CD4-positive, CD25-positive, alpha-beta regulatory T cell (primary cell): ENCODE measurements at regions not wholly inside any gene's neighbourhood (a gene's known extent, or its start where the extent isn't known, plus 50 kb on each side); places are given as distances from the start of the nearest gene placed in this dataset.

Source experiments
- ATAC-seq, 2 donors: fragments of 150-1000 bp; cut with Tn5 transposase; one replicate each; pipeline ENCODE4 v1.10.0; 2021; ENCODE audit warnings: low read depth in 2 of 2, moderate number of reproducible peaks in 2 of 2, moderate library complexity in 1 of 2
- DNase-seq, 3 donors: peaks; one replicate each; pipeline versions ENCODE4 v3.0.0 to v3.0.0-alpha.2; 2012 to 2022; ENCODE audit warnings: mixed read lengths in 1 of 3
- H3K27ac ChIP-seq: one replicate; pipeline ENCODE4 v1.7.0; 2013; ENCODE audit warnings: mild to moderate bottlenecking, low read length; ENCODE audit not compliant: insufficient read depth, poor library complexity, severe bottlenecking
- H3K27me3 ChIP-seq: one replicate; pipeline ENCODE4 v1.7.0; 2013; ENCODE audit warnings: low read length; ENCODE audit not compliant: control insufficient read depth, insufficient read depth
- H3K36me3 ChIP-seq: one replicate; pipeline ENCODE4 v1.7.0; 2013; ENCODE audit warnings: mild to moderate bottlenecking, low read length, moderate library complexity; ENCODE audit not compliant: control insufficient read depth, insufficient read depth
- H3K4me1 ChIP-seq: 2 replicates; pipeline ENCODE4 v1.7.0; 2013; ENCODE audit warnings: mild to moderate bottlenecking, low read length; ENCODE audit not compliant: insufficient read depth, control insufficient read depth, poor library complexity, severe bottlenecking
- H3K4me3 ChIP-seq: one replicate; pipeline ENCODE4 v1.7.0; 2013; ENCODE audit warnings: low read depth, mild to moderate bottlenecking, low read length, moderate library complexity
- H3K9me3 ChIP-seq, 2 experiments: 1 replicate in 1 of 2; 2 replicates in 1 of 2; pipeline ENCODE4 v1.7.0; 2013; ENCODE audit warnings: low read length in 2 of 2, mild to moderate bottlenecking in 1 of 2, moderate library complexity in 1 of 2; ENCODE audit not compliant: control insufficient read depth in 2 of 2
- H3K27ac Mint-ChIP-seq, 3 donors: one replicate each; pipeline ENCODE4 v1.8.0; 2020 to 2022; ENCODE audit warnings: mild to moderate bottlenecking in 3 of 3, mixed read lengths in 3 of 3, moderate library complexity in 2 of 3
- H3K27me3 Mint-ChIP-seq: one replicate; pipeline ENCODE4 v1.8.0; 2022; ENCODE audit warnings: mild to moderate bottlenecking, mixed read lengths
- H3K36me3 Mint-ChIP-seq: one replicate; pipeline ENCODE4 v1.8.0; 2020; ENCODE audit warnings: mixed read lengths
- H3K4me1 Mint-ChIP-seq, 4 donors: one replicate each; pipeline ENCODE4 v1.8.0; 2020 to 2022; ENCODE audit warnings: mixed read lengths in 4 of 4, mild to moderate bottlenecking in 1 of 4
- H3K4me3 Mint-ChIP-seq, 4 donors: one replicate each; pipeline ENCODE4 v1.8.0; 2020 to 2022; ENCODE audit warnings: mild to moderate bottlenecking in 4 of 4, mixed read lengths in 4 of 4, moderate library complexity in 3 of 4
- H3K9me3 Mint-ChIP-seq, 7 donors: one replicate each; pipeline ENCODE4 v1.8.0; 2020 to 2022; ENCODE audit warnings: mixed read lengths in 7 of 7, mild to moderate bottlenecking in 3 of 7, moderate library complexity in 2 of 7

DNA sequence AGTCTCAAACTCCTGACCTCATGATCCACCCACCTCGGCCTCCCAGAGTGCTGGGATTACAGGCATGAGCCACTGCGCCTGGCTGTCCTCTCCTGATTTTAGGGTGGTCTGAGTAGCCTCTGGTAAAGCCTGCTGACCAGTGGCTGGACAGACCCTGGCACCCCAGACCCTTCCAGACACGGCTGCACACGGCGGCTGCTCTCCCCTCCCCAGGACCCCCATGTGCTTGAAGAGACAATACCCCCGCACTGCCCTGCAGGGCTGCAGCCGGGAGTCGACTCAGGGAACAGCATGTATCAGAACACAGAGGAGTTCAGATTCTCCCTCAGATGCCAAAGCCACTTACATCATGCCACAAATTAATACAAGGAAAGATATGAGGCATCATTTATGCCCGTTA is 58.3 kb upstream of the CFAP46 start:
- Mint-ChIP-seq H3K4me3 (no peak overlapping the region), H3K4me1 (no peaks in the 10 kb centered on the region), H3K27ac (no peak overlapping the region), H3K36me3 (no peaks in the 10 kb centered on the region), H3K9me3 (peaks cover 0 to 2% (median 0%) of the 10 kb centered on the region in 7 donors), H3K27me3 (peaks cover 4% of the 10 kb centered on the region)
- no peaks in the 10 kb centered on the region for H3K9me3 ChIP-seq
- H3K27me3 ChIP-seq = no peaks in the 10 kb centered on the region
- DNase-seq (no peak), ATAC-seq (no peak)
- no peak overlapping the region for H3K27ac ChIP-seq
- H3K4me1 ChIP-seq = no peaks in the 10 kb centered on the region
- no peak overlapping the region for H3K4me3 ChIP-seq
- no peaks in the 10 kb centered on the region for H3K36me3 ChIP-seq

DNA sequence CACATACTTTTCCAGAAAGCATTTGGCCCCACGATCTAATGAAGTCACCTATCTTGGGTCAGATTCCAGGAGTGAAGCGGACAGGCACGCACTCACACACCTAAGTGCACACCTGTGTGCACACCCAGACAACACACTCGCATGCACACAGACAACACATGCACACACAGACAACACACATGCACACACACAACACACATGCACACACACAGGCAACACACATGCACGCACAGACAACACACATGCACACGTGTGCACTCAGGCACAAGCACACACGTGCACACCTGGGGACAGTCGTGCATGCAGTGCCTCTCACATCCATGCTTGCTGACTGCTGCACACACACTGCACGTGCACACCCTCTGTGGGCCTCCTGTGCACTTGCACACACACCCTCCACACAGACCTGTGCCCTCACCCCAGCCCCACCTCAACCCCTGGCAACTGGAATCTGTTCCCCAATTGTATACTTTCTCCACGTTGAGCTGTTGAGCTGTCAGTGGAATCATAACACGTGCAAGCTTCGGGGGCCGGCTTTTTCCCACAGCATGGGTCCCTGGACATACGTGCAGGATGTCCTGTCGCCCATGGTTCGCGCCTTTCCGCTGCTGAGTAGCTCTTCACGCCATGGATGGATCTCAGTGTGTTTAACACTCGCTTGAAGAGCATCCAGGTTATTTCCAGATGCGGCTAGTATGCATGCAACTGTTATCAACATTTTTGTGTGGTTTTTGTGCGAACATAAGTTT is 55.3 kb upstream of the CFAP46 start:
- Mint-ChIP-seq H3K27ac (no peak overlapping the region), H3K4me3 (no peak overlapping the region), H3K27me3 (peaks cover 4% of the 10 kb centered on the region), H3K36me3 (no peaks in the 10 kb centered on the region), H3K4me1 (peaks cover 0 to 2% (median 0%) of the 10 kb centered on the region in 4 donors), H3K9me3 (peaks cover 0 to 2% (median 0%) of the 10 kb centered on the region in 7 donors)
- H3K36me3 ChIP-seq = no peaks in the 10 kb centered on the region
- H3K27me3 ChIP-seq = no peaks in the 10 kb centered on the region
- no peak for ATAC-seq
- H3K9me3 ChIP-seq = no peaks in the 10 kb centered on the region
- H3K27ac ChIP-seq = no peak overlapping the region
- no peak for DNase-seq
- H3K4me3 ChIP-seq = no peak overlapping the region
- H3K4me1 ChIP-seq = no peaks in the 10 kb centered on the region

DNA sequence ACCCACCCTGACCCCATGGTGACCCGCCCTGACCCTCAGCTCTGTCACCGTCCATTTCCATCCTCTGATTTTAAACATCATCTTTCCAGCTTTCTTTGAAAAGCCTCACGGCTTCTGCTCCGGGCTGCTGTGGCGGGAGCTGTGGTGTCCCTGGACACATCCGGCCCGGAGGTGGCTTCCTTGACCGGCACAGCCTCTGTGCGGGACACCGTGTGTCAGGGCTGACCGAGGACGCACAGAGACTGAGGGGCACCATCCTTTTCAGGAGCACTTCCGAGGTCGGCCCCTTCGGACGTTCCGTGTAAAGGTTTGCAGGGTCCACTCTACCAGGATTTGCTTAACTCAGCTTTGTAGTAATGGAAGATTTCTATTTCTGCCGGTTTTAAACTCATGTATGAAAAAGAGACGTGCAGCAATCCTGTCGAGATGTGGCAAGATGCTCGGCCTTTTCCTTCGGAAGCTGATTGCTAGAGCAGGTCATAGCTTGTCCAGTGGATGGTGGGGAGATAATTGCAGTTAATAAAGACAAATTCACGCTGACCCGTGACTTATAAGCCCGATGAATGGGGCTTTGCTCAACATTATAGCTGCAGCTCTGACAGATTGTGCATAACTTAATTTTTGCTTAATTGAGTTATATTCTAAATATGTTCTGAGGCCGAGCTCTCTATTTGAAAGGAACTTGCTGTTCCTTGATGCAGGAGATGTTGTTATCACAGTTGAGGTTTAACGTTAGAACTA is 54.4 kb upstream of the CFAP46 start:
- no peaks in the 10 kb centered on the region for H3K27me3 Mint-ChIP-seq
- no peak overlapping the region for H3K27ac Mint-ChIP-seq
- no peaks in the 10 kb centered on the region for H3K4me1 ChIP-seq
- H3K4me3 Mint-ChIP-seq = no peak overlapping the region
- H3K4me1 Mint-ChIP-seq = peaks cover 0 to 2% (median 0%) of the 10 kb centered on the region in 4 donors
- no peaks in the 10 kb centered on the region for H3K27me3 ChIP-seq
- H3K36me3 ChIP-seq = no peaks in the 10 kb centered on the region
- no peak overlapping the region for H3K4me3 ChIP-seq
- DNase-seq (no peak), ATAC-seq (no peak)
- peaks cover 0 to 2% (median 0%) of the 10 kb centered on the region in 7 donors for H3K9me3 Mint-ChIP-seq
- H3K36me3 Mint-ChIP-seq = no peaks in the 10 kb centered on the region
- H3K27ac ChIP-seq = no peak overlapping the region
- no peaks in the 10 kb centered on the region for H3K9me3 ChIP-seq

DNA sequence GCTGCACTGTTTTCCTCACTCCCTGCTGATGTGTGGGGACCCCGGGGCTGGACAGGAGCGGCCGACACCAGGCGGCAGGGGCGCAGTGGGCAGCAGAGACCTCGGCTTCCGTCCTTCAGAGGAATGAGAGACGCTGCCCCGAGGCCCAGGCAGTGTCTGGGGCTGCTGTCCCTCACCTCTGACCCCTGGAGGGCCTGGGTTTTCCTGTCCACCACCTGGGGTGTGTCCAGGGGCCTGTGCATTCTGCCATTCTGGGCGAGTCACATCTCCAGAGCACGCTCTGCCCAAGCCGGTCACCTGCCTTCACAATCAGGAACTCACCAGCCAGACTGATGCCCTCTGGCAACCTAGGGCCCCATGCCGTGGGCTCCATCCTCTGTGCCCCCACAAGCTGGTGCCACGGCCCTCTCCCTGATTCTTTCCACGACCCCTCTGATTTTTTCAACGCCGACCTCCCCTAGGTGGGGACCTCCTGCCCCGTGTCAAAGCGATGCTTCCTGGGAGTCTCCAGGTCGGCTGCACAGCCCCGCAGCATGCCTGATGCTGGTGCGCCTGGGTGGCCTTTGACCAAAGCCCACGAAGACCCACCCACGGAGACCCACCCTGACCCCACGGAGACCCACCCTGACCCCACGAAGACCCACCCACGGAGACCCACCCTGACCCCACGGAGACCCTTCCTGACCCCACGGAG is 53.7 kb upstream of the CFAP46 start:
- Histone ChIP-seq H3K9me3 (no peaks in the 10 kb centered on the region), H3K36me3 (no peaks in the 10 kb centered on the region), H3K4me1 (no peaks in the 10 kb centered on the region), H3K27ac (no peak overlapping the region), H3K27me3 (no peaks in the 10 kb centered on the region), H3K4me3 (no peak overlapping the region)
- DNase-seq = no peak
- no peak for ATAC-seq
- H3K4me1 Mint-ChIP-seq = peaks cover 0 to 2% (median 0%) of the 10 kb centered on the region in 4 donors
- H3K9me3 Mint-ChIP-seq = no peaks in the 10 kb centered on the region
- no peaks in the 10 kb centered on the region for H3K36me3 Mint-ChIP-seq
- H3K27me3 Mint-ChIP-seq = no peaks in the 10 kb centered on the region
- no peak overlapping the region for H3K4me3 Mint-ChIP-seq
- no peak overlapping the region for H3K27ac Mint-ChIP-seq

DNA sequence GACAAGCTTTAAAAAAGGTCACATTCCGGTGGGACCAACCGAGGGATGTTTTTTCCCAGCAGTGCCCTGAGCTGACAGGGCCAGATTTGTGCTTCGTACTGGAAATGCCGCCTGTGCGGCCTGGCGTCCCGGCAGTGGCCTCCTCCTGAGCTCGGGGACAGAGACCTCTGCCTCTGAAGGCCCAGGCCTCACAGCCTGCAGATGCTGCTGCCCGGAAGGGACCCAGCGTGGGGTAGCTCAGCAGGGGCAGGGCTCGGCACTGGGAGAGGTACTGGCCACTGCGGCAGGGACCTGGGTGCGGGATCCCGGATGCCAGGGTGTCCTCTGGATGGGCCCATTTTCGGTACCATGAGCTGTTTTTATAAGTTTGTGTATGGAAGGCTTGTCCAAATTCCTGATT is 52.4 kb upstream of the CFAP46 start:
- no peaks in the 10 kb centered on the region for H3K9me3 ChIP-seq
- no peaks in the 10 kb centered on the region for H3K4me1 ChIP-seq
- no peak overlapping the region for H3K4me3 ChIP-seq
- Mint-ChIP-seq H3K27ac (no peak overlapping the region), H3K27me3 (no peaks in the 10 kb centered on the region), H3K4me3 (no peak overlapping the region), H3K9me3 (no peaks in the 10 kb centered on the region), H3K4me1 (peaks cover 0 to 2% (median 0%) of the 10 kb centered on the region in 4 donors), H3K36me3 (no peaks in the 10 kb centered on the region)
- no peak for DNase-seq
- H3K27me3 ChIP-seq = no peaks in the 10 kb centered on the region
- ATAC-seq = no peak
- H3K27ac ChIP-seq = no peak overlapping the region
- H3K36me3 ChIP-seq = no peaks in the 10 kb centered on the region

DNA sequence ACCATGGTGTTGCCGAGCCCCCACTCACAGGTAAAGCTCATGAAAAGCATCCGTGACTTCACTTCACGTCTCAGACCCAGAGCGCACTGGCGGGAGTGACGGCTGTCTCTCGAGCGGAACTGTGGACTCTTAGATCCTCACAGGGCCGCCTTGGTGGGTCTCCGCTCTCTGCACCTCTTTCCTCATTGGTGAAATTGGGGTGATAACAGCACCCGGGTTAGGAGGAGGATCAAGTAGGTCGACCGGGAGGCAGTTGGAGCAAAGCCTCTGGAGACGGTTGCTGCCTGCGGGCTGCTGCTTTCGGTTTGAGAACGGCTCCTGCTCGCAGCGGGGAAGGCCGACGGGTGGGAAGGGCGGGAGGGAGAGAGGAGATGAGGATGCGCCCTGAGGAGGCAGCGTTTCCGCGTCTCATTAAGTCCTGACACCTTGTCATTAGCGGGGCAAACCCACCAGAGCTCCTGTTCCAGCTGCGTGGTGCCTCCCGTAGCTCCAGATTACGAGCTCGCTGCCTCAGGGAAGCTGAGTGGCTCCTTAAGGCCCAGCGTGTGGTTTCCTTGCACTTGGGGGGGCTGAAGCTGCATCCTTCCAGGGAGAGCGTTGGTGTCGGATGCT is 51.9 kb upstream of the CFAP46 start:
- H3K36me3 Mint-ChIP-seq = no peaks in the 10 kb centered on the region
- no peaks in the 10 kb centered on the region for H3K9me3 Mint-ChIP-seq
- peaks cover 0 to 2% (median 0%) of the 10 kb centered on the region in 4 donors for H3K4me1 Mint-ChIP-seq
- H3K4me3 Mint-ChIP-seq = no peak overlapping the region
- no peak overlapping the region for H3K27ac Mint-ChIP-seq
- Histone ChIP-seq H3K9me3 (no peaks in the 10 kb centered on the region), H3K4me3 (no peak overlapping the region), H3K27me3 (no peaks in the 10 kb centered on the region), H3K4me1 (no peaks in the 10 kb centered on the region), H3K27ac (no peak overlapping the region), H3K36me3 (no peaks in the 10 kb centered on the region)
- no peak for ATAC-seq
- H3K27me3 Mint-ChIP-seq = no peaks in the 10 kb centered on the region
- DNase-seq = no peak

DNA sequence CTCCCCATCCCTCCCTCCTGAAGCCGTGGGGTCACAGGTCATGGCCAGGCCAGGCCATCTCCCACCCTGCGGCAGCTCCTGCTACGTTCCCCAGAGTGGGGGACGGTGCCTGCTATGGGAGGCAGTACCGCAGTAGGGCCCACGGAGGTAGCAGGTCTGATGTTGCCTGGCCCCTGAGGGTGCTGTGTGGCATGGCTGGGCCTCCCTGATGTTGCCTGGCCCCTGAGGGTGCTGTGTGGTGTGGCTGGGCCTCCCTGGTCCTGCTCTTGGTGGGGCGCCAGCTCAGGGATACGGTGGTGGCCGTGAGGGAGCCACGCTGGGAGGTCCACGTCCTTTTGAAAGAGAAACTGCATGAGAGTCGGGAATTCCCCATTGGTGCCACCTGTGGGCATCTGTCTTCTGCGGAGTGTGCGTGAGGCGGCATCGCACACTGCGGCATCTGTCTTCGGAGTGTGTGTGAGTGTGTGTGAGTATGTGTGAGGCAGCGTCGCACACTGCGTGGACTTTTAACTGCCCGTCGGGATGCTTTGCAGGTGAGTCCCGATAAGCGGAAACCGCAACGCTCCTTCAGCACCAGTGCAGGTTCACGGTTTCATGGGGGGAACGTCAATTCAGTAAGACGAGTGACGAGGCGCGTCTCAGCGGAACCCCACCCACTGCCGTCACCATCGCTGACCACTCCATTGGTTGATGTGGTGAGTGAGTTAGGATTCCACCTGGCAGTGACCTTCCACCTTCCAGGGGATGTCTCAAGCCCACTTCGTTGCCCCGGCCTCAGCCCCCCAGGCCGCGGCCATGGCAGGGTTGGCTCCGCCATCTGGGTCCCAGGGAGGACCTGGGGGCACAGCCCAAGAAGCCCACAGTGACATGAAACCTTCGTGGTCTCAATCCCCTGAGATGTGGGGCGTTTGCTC is 51.2 kb upstream of the CFAP46 start:
- Mint-ChIP-seq H3K27ac (peak overlapping the region in 1 of 3 donors; percentile 43), H3K27me3 (no peaks in the 10 kb centered on the region)

More for the DNA sequence above, 51.2 kb upstream of the CFAP46 start:
- Histone ChIP-seq H3K9me3 (no peaks in the 10 kb centered on the region), H3K4me3 (no peak overlapping the region), H3K27me3 (no peaks in the 10 kb centered on the region), H3K27ac (no peak overlapping the region), H3K36me3 (no peaks in the 10 kb centered on the region), H3K4me1 (no peaks in the 10 kb centered on the region)
- peaks cover 0 to 2% (median 0%) of the 10 kb centered on the region in 4 donors for H3K4me1 Mint-ChIP-seq
- DNase-seq (no peak), ATAC-seq (no peak)
- H3K4me3 Mint-ChIP-seq = no peak overlapping the region
- H3K36me3 Mint-ChIP-seq = no peaks in the 10 kb centered on the region
- no peaks in the 10 kb centered on the region for H3K9me3 Mint-ChIP-seq
